DMS53 treated with DMSO at 0.1 percent for 48 hours (cell line): ENCODE measurements at regions not wholly inside any gene's neighbourhood (a gene's known extent, or its start where the extent isn't known, plus 50 kb on each side); places are given as distances from the start of the nearest gene placed in this dataset.

Experiments used
- DNase-seq: peaks from one replicate; lab custom pipeline; 2025; ENCODE audit not compliant: unreplicated experiment; lab: John Stamatoyannopoulos, UW

DNA sequence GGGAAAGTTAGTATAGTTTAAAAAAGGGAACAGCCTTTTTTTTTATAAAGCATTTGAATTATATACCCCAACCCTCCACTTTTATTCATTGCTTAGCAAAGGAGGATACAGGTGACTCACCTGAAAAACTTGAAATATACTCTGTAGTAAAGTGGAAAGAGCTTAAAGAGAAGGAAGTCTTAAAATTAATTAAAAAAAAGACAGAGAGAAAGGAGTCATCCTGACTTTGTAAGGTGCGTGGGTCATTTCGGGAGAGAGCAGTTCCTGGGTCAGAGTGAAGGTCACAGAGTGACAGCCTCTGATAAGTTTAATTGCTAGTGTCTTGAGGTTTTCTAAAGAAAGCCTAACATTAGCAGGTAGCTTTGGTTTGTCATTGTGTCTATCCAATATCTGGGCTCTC is 310.3 kb downstream of the KLF5 start:
- DNase-seq, result no peak

DNA sequence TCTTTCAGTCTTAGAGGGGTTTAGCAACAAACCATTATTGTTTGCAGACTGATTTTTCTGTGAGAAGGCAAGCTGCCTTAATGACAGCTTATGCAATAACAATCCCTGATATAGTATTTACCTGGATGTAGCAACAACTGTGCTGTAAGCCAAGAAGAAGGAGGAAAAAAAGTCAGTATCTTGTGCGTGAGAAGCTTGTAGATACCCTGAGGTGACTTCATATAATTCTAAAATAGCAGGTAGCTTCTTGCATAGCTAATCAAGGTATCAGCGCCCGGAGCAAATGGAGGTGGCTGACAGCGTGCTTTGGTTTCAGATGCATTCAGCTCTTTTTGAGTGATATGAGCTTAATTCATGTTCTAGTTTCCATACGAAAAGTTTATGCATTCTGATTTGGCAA is 309.8 kb downstream of the KLF5 start:
- no peak for DNase-seq

- no peak for DNase-seq
Observed at GRCh38 chr13:73367886-73368285, 309.1 kb downstream of the KLF5 start.

GRCh38 chr13:73366241-73366640 is 307.4 kb downstream of the KLF5 start:
- DNase-seq, result no peak

- no peak for DNase-seq
Observed at GRCh38 chr13:73365681-73366080, 306.9 kb downstream of the KLF5 start.

DNA sequence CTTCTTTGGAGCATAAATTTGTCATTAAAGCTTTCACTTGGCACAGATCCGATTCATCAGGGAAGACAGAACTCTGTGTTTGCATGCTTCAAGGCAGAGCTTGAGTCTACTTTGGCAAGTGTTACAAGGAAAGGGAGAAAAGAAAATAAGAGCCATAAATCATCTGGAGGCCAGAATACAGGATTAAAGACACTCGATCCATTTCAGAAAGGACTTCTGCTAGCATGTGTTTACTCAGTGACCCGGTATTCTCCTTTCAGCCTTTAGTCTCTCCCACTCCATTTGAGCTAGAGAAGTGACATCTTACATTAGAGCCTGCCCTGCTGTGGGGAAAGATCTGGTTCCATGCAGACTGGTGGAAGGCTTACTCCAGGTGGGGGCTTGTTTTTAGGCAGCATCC is 306.4 kb downstream of the KLF5 start:
- peak; percentile 10 for DNase-seq

DNA sequence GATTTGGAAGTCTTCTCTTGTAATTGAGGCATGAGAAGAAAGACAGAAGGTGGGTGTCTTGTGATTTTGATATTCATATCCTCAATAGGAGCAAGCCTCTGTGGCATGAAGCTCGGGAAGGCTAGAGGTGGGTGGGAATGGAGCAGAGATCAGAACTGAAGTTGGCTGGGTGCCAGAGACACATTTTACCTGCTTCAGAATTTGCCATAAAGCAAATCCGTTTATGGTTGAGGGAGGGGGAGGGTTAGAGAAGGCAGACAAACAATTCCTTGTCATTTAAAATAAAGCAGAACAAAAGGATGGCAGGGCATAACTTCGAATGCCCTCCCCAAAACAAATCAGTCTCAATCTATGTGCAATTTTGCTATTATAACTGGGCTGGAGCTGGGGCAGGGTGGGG is 305.9 kb downstream of the KLF5 start:
- DNase-seq, result no peak

DNA sequence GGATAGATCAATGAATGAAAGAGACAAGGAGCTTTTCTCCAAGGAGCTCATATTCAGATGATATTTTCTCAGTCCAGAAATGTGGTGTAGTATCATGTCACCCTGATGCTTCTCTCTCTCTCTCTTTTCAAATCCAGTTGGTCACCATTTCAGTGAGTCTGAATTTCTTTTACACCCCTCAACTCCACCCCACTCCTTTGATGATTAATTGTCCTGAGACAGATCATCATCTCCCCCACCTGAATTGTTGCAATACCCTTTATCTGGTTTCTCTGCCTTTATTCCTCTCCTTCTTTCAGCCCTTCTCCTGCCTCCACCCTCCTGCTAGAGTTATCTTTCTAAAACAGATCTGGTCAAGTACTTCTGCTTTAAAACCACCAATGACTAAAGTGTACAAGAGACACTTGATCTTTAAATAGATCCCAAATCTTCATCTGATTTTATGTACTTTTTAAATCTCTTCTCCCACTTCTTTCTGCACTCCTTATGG is 299.8 kb downstream of the KLF5 start:
- DNase-seq, result no peak

GRCh38 chr13:73355134-73355533 is 296.3 kb downstream of the KLF5 start:
- no peak for DNase-seq

DNA sequence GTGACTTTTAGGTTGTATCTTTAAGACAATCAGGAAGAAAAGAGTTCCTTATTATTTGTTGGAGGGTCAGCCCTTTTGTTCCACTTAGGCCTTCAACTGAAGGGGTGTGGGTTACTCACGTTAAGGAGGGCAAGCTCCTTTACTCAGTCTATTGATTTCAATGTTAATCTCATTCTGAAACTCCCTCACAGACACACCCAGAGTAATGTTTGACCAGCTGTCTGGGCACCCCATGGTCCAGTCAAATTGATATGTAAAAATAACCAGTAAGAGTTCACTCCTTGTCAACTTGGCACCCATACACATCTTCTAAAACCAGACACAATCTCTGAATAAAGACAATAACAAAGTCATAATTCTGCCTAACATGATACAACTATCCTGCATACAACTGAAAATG is 292.9 kb downstream of the KLF5 start:
- no peak for DNase-seq

GRCh38 chr13:73341748-73342147 is 282.9 kb downstream of the KLF5 start:
- DNase-seq, result no peak

DNA sequence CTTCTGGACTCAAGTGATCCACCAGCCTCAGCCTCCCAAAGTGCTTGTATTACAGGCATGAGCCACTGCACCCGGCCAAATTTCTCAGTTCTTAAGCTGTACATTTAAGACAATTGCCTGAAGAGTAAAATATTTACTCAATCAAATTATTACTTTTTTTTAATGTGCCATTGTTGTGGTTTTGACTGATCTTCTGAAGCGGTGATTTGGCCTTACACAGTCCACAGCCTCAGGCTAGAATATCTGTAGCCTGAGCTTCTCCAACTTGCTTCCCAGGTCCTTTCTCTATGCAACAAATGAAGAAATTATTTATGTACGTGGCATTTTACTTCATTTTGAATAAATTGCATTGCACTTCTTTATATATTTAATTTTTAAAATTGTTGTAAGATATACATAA is 281.3 kb downstream of the KLF5 start:
- DNase-seq, result no peak

- DNase-seq, result no peak
Observed at GRCh38 chr13:73339086-73339485, 280.3 kb downstream of the KLF5 start.

DNA sequence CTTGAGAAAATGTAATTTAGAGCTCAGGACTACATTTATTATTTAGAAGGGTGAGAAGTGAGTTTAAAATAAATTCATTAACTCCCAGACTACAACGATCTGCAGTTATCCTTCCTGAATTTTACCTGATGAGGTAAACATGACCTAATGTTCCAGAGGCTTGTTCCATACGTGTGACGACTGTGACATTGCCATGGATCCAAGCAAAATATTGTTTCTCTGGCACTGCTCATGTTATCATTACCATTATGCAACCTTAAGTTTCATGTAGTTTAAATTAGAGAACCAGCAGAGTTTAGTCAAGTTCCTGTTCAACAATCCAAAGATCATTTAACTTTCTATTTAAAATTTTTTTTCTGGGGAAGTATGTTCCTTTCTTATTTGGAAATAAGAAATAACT is 279.6 kb downstream of the KLF5 start:
- DNase-seq, result no peak

DNA sequence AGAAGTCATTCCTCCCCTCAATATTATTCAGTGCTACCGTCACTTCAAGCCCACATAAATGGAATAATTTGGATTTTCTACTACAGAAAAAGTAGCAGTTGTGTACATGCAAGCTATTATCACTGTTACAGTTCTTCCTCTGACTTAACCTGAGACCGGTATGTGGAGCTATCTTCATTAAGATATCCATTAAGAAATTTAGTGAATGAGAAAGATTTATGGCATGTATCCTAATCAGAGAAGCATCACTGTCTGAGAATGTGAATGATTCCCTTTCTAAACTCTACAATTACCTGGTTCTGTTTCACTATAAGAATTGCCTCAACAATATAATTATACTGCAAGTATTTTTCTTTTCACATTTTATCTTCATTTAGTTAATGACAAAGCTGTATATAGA is 278.7 kb downstream of the KLF5 start:
- no peak for DNase-seq

DNA sequence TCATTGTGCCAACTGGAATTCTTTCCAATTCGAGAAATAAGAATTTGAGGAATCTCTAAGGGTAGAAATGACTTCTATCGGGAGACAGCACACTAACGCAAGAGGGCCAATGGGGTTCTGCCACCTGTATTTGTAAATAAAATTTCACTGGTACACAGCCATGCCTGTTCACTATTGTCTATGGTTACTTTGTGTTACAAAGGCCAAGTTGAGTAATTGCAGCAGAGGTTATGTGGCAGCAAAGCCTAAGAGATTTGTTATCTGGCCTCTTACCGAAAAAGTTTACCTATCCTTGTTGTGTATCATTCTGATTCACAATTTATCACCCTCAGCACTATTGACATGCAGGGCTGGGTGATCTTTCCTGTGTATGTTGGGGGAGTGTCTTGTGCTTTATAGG is 278.0 kb downstream of the KLF5 start:
- no peak for DNase-seq

DNA sequence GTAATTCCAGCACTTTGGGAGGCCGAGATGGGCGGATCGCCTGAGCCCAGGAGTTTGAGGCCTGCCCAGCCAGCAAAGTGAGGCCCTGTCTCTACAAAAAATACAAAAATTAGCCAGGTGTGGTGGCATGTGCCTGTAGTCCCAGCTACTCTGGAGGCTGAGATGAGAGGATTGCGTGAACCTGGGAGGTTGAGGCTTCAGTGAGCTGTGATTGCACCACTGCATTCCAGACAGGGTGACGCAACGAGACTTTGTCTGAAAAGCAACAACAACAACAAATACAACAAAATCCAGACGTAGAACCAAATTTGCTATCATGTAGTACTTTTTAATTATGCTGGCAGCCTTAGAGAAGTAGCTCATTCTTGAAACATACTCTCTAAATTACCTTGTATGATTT is 277.1 kb downstream of the KLF5 start:
- no peak for DNase-seq

DNA sequence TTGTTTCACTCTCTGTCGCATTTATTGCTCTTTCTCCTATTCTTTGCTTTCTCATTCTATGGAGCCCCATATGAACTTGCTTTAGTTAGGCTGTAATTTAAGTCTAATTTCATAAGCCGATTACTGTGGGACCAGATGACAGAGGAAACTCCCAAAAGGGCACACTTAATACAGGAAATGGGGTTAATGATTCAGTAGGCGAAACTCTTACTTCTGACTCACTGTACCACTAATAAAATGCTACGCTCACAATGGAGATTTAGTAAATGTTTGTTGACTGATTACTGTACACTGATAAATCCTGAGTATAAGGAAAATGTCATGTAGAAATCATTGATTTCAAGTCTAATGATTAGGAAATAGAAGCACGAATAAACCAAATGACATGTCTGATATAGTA is 276.4 kb downstream of the KLF5 start:
- DNase-seq, result no peak

DNA sequence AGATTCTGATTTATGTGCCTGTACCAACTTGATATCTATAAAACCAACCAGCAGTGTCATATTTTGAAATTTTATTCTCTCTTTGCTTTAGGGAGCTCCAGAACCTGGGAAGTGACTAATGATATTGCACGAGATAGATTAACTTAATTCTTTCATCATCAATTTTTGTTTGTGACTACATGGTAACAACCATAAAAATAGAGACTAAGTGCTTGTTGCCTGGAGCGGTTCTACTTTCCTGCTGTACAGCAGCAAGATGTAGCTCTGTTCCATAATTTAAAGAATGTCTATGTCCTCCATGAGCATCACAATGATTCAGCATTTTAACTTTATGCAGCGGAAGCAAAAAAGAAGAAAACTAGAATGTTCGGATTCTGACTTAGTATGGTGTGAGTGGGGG is 275.6 kb downstream of the KLF5 start:
- no peak for DNase-seq

DNA sequence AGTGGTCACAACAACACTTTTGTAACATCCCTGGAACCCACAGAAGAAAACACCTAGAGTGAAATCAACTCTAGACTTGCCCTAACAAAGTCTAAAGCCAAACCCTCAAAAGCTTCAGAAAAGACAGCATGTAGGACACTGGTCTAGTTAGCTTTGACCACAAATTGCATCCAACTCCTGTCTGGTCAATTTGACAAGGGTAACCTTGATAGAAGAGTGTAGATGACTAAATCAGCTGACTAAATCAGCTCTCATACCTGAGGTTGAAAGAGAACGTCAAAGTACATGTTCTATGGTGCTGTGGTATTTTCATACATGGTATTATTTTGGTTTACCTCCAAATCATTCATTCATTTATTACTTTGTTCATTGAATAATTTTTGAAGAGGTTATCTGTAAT is 272.8 kb downstream of the KLF5 start:
- DNase-seq, result no peak

DNA sequence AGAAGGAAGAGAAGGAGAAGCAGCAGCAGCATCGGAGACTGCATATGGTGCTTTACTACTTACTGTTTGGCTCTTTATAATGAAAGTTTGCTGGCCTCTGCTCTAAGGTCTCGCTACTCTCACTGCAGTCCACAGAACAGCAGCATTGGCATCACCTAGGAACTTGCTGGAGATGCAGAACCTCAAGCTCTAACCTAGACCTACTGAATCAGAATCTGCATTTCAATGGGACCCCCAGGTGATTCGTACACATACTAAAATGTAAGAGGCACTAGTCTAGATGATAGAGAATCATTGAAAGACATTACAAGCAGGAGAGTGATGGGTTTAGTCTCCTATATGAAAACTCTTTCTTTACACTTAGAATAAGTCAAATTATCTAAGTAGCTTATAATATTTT is 270.6 kb downstream of the KLF5 start:
- DNase-seq, result no peak

DNA sequence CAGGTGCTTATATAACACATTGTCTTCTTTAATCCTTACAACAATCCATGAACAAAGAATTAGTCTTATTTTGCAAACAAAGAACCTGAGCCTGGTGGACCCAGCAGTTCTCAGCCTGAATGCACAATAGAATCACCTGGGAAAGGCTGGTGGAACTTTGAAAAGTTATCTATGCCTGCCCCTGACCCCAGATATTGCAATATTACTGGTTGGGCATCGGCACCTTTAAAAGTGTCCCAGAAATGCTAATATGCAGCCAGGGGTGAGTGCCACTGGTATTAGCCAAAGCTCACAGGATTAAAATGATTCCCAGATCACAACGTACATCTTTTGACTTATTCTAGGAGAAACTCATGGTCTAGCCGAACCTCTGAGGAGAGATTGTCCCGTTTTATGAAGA is 268.8 kb downstream of the KLF5 start:
- DNase-seq, result no peak

- no peak for DNase-seq
Observed at GRCh38 chr13:73325723-73326558, 267.1 kb downstream of the KLF5 start.
